GM12878 (cell line): ENCODE measurements at regions not wholly inside any gene's neighbourhood (a gene's known extent, or its start where the extent isn't known, plus 50 kb on each side); places are given as distances from the start of the nearest gene placed in this dataset.

ENCODE experiments used
- ATAC-seq: fragments of 200-7000 bp; cut with Tn5 transposase; 3 replicates; pipeline ENCODE4 v1.9.1; 2020; ENCODE audit warnings: mild to moderate bottlenecking, moderate library complexity
- BruUV-seq: library from RNA; stranded (reverse); fragments of 400-500 nt; replicated peaks from 2 replicates; lab custom pipeline; 2021; lab: Mats Ljungman, UMichigan
- CTCF ChIA-PET: fragments of 300-600 bp; sonication (Branson Sonifier 250); formaldehyde crosslinking; extraction: SDS; loops from one replicate; lab custom pipeline; 2021; ENCODE audit warnings: inconsistent platforms; lab: Yijun Ruan, JAX
- POLR2A ChIA-PET: fragments of 350-600 bp; formaldehyde crosslinking; extraction: SDS; loops from one replicate; lab custom pipeline; 2021; ENCODE audit warnings: inconsistent platforms; lab: Charles Lee
- RAD21 ChIA-PET: fragments of 300-600 bp; sonication (Branson Sonifier 250); formaldehyde crosslinking; loops from one replicate; lab custom pipeline; 2023; ENCODE audit warnings: antibody characterized with exemption; ENCODE audit not compliant: unreplicated experiment; lab: Charles Lee
- SMC1A ChIA-PET: fragments of 300-600 bp; sonication (Branson Sonifier 250); formaldehyde crosslinking; loops from one replicate; lab custom pipeline; 2023; ENCODE audit not compliant: unreplicated experiment, uncharacterized antibody; lab: Charles Lee
- DNase-seq: peaks from one replicate; pipeline ENCODE4 v3.0.0-alpha.2; 2011; ENCODE audit warnings: low read depth, low spot score
- FAIRE-seq: peaks from 3 replicates; lab custom pipeline; 2011; peaks lifted over from hg19 to GRCh38; lab: Jason Lieb, UNC
- H2AFZ ChIP-seq: 2 replicates; pipeline ENCODE4 v1.6.0; 2011; ENCODE audit warnings: low read depth, low read length, control low read depth; ENCODE audit not compliant: control insufficient read depth
- H3K27ac ChIP-seq: 2 replicates; pipeline ENCODE4 v1.5.1; 2011; ENCODE audit warnings: control low read depth; ENCODE audit not compliant: control insufficient read depth, insufficient read depth
- H3K27me3 ChIP-seq, 2 experiments: replicated peaks in 1 of 2; 2 replicates each; pipeline versions ENCODE4 v1.6.0 to v1.6.1; 2011; ENCODE audit warnings: low read length in 1 of 2; ENCODE audit not compliant: control insufficient read depth in 2 of 2, insufficient read depth in 2 of 2
- H3K36me3 ChIP-seq, 2 experiments: 2 replicates each; pipeline ENCODE4 v1.5.1; 2011; ENCODE audit warnings: low read length in 1 of 2; ENCODE audit not compliant: control insufficient read depth in 2 of 2, insufficient read depth in 2 of 2
- H3K4me1 ChIP-seq: 2 replicates; pipeline ENCODE4 v1.6.1; 2011; ENCODE audit warnings: mild to moderate bottlenecking, low read length, moderate library complexity, mixed read lengths; ENCODE audit not compliant: control insufficient read depth, insufficient read depth
- H3K4me2 ChIP-seq: 2 replicates; pipeline ENCODE4 v1.6.0; 2011; ENCODE audit warnings: control low read depth; ENCODE audit not compliant: control insufficient read depth, insufficient read depth
- H3K4me3 ChIP-seq: fragments of 200-600 bp; sonication (generic); 2 replicates; pipeline ENCODE4 v1.5.1; 2016
- H3K79me2 ChIP-seq: 2 replicates; pipeline ENCODE4 v1.6.0; 2011; ENCODE audit warnings: low read length; ENCODE audit not compliant: control insufficient read depth, insufficient read depth
- H3K9ac ChIP-seq: 2 replicates; pipeline ENCODE4 v1.8.0; 2011; ENCODE audit warnings: low read length, control low read depth, mixed read lengths; ENCODE audit not compliant: control insufficient read depth, insufficient read depth
- H3K9me3 ChIP-seq: replicated peaks from 3 replicates; pipeline ENCODE4 v1.5.1; 2011; ENCODE audit warnings: mild to moderate bottlenecking, low read length; ENCODE audit not compliant: control insufficient read depth, insufficient read depth
- H4K20me1 ChIP-seq: 2 replicates; pipeline ENCODE4 v1.6.0; 2011; ENCODE audit not compliant: control insufficient read depth, insufficient read depth
- EP300 ChIP-seq, 2 experiments: fragments of 150-350 bp in 1 of 2; IDR thresholded peaks; 2 replicates each; pipeline ENCODE4 v1.6.1; 2011 to 2012; ENCODE audit warnings: low read depth in 2 of 2, low read length in 2 of 2, borderline replicate concordance in 1 of 2, improper control_type of control experiment in 1 of 2, inconsistent platforms in 1 of 2; ENCODE audit not compliant: control insufficient read depth in 1 of 2
- EZH2 ChIP-seq: IDR thresholded peaks from 2 replicates; pipeline ENCODE4 v1.6.1; 2012; ENCODE audit warnings: low read depth, mild to moderate bottlenecking, control low read depth, inconsistent platforms, low read length, borderline replicate concordance; ENCODE audit not compliant: control insufficient read depth
- MYB ChIP-seq: fragments of 150-350 bp; IDR thresholded peaks from 2 replicates; pipeline ENCODE4 v1.6.1; 2014; ENCODE audit warnings: mild to moderate bottlenecking, low read depth, low read length, borderline replicate concordance
- NFIC ChIP-seq: IDR thresholded peaks from 2 replicates; pipeline ENCODE4 v1.6.1; 2012; ENCODE audit warnings: low read depth, mild to moderate bottlenecking, inconsistent platforms, low read length, moderate library complexity
- NFYB ChIP-seq: IDR thresholded peaks from 2 replicates; pipeline ENCODE4 v1.6.1; 2011; ENCODE audit warnings: low read depth, mild to moderate bottlenecking, low read length, improper control_type of control experiment, moderate library complexity; ENCODE audit not compliant: insufficient read depth
- NKRF ChIP-seq: fragments of 450-650 bp; conservative IDR thresholded peaks from 2 replicates; pipeline ENCODE4 v1.6.1; 2017; ENCODE audit warnings: mild to moderate bottlenecking, moderate library complexity
- NR2C2 ChIP-seq: IDR thresholded peaks from 2 replicates; pipeline ENCODE4 v1.6.1; 2011; ENCODE audit warnings: borderline replicate concordance, low read depth; ENCODE audit not compliant: control insufficient read depth, insufficient read length
- STAT1 ChIP-seq: fragments of 450-650 bp; conservative IDR thresholded peaks from 2 replicates; pipeline ENCODE4 v1.6.1; 2014; ENCODE audit warnings: antibody characterized with exemption, mild to moderate bottlenecking
- YY1 ChIP-seq: IDR thresholded peaks from 2 replicates; pipeline ENCODE4 v1.6.1; 2011; ENCODE audit warnings: low read depth, mild to moderate bottlenecking, low read length
- ZZZ3 ChIP-seq: IDR thresholded peaks from 2 replicates; pipeline ENCODE4 v1.6.1; 2011; ENCODE audit warnings: low read depth; ENCODE audit not compliant: control insufficient read depth, insufficient read length
- WGBS: methylation state at CpG from one replicate; pipeline ENCODE4 v1.1.6; 2016; ENCODE audit warnings: low lambda C conversion rate; ENCODE audit not compliant: insufficient replicate concordance, insufficient coverage; ENCODE audit errors: missing lambda C conversion rate; 5-methylcytosine and 5-hydroxymethylcytosine counted together
- in situ Hi-C: fragments of 300-500 bp; cut with MboI; formaldehyde crosslinking; loops from 9 replicates; pipeline ENCODE4 v1.14.3; 2018; ENCODE audit warnings: mixed read lengths
- intact Hi-C: fragments of 100-400 bp; cut with micrococcal nuclease; formaldehyde crosslinking; loops from one replicate; pipeline ENCODE4 v1.14.2; 2022; ENCODE audit not compliant: unreplicated experiment

- no peak for TF ChIP-seq NFYB
- TF ChIP-seq NR2C2: no peak
- TF ChIP-seq STAT1: no peak
- no peak for TF ChIP-seq NFIC
- no peak for TF ChIP-seq MYB
- TF ChIP-seq YY1: no peak
- TF ChIP-seq EZH2: no peak
- TF ChIP-seq NKRF: no peak
- TF ChIP-seq EP300 (IDR thresholded peaks at IDR 0.05; ENCODE audit: borderline replicate concordance in 1 of 2, control insufficient read depth in 1 of 2, low read depth in 2 of 2, low read length in 2 of 2): no peak
- no peak for TF ChIP-seq ZZZ3
- Histone ChIP-seq H3K4me2 (no peak overlapping the region), H3K9me3 (no peaks in the 10 kb centered on the region), H3K9ac (no peak overlapping the region), H2AFZ (no peak overlapping the region), H4K20me1 (no peaks in the 10 kb centered on the region), H3K27ac (no peak overlapping the region), H3K4me1 (no peaks in the 10 kb centered on the region), H3K27me3 (no peaks in the 10 kb centered on the region), H3K36me3 (no peaks in the 10 kb centered on the region), H3K4me3 (no peak overlapping the region), H3K79me2 (no peaks in the 10 kb centered on the region)
- RAD21 ChIA-PET: no interaction called here
- WGBS: 58% methylated on average over 11 of the region's 11 CpGs
- BruUV-seq: no TSS peak
- POLR2A ChIA-PET: no interaction called here
- intact Hi-C loops: no loop called here
- DNase-seq: no peak
- no peak for FAIRE-seq
- in situ Hi-C loops: no loop called here
- no peak for ATAC-seq
- SMC1A ChIA-PET: interaction anchor here (0.8 kb wide), 1 partner anchor 152 kb away, joined by 3 read pairs; no protein-coding TSS in a partner anchor
- CTCF ChIA-PET: no interaction called here
These were observed 275.6 kb upstream of the GRM7 start for GRCh38 chr3:6585360-6585759.
